KMS-11 (cell line): ENCODE measurements at regions not wholly inside any gene's neighbourhood (a gene's known extent, or its start where the extent isn't known, plus 50 kb on each side); places are given as distances from the start of the nearest gene placed in this dataset.

Experiments used
- H2AFZ ChIP-seq: fragments of 200-600 bp; sonication (generic); 2 replicates; pipeline ENCODE4 v1.6.1; 2016; ENCODE audit warnings: antibody characterized with exemption, mixed run types, low read depth
- H3K27ac ChIP-seq: fragments of 200-600 bp; sonication (generic); 2 replicates; pipeline ENCODE4 v1.6.1; 2016; ENCODE audit warnings: mild to moderate bottlenecking, mixed run types
- H3K27me3 ChIP-seq: fragments of 200-600 bp; sonication (generic); 2 replicates; pipeline ENCODE4 v1.6.1; 2017; ENCODE audit warnings: mild to moderate bottlenecking, low read depth, mixed run types, moderate library complexity; ENCODE audit not compliant: insufficient read depth
- H3K36me3 ChIP-seq: fragments of 200-600 bp; sonication (generic); 2 replicates; pipeline ENCODE4 v1.6.1; 2017; ENCODE audit warnings: mild to moderate bottlenecking, mixed run types; ENCODE audit not compliant: insufficient read depth
- H3K4me1 ChIP-seq: fragments of 200-600 bp; sonication (generic); 2 replicates; pipeline ENCODE4 v1.6.1; 2016; ENCODE audit warnings: mild to moderate bottlenecking, low read depth, mixed run types; ENCODE audit not compliant: poor library complexity, severe bottlenecking
- H3K4me2 ChIP-seq: fragments of 200-600 bp; sonication (generic); 2 replicates; pipeline ENCODE4 v1.7.0; 2016; ENCODE audit warnings: mild to moderate bottlenecking, mixed run types
- H3K4me3 ChIP-seq: fragments of 200-600 bp; sonication (generic); IDR thresholded peaks from 2 replicates; pipeline ENCODE4 v1.6.1; 2017; ENCODE audit warnings: low read depth, low read length, mixed read lengths; ENCODE audit not compliant: insufficient read depth
- H3K79me2 ChIP-seq: fragments of 200-600 bp; sonication (generic); 2 replicates; pipeline ENCODE4 v1.6.1; 2016; ENCODE audit warnings: low read depth, mixed run types; ENCODE audit not compliant: insufficient read depth
- H3K9ac ChIP-seq: fragments of 200-600 bp; sonication (generic); 2 replicates; pipeline ENCODE4 v1.6.1; 2016; ENCODE audit warnings: mild to moderate bottlenecking, mixed run types
- H4K20me1 ChIP-seq: fragments of 200-600 bp; sonication (generic); 2 replicates; pipeline ENCODE4 v1.6.1; 2016; ENCODE audit warnings: mild to moderate bottlenecking, mixed run types; ENCODE audit not compliant: insufficient read depth
- CTCF ChIP-seq: fragments of 200-600 bp; sonication (generic); conservative IDR thresholded peaks from 2 replicates; pipeline ENCODE4 v1.6.1; 2017; ENCODE audit warnings: low read depth, mild to moderate bottlenecking, antibody characterized with exemption, low read length, moderate library complexity, mixed read lengths

DNA sequence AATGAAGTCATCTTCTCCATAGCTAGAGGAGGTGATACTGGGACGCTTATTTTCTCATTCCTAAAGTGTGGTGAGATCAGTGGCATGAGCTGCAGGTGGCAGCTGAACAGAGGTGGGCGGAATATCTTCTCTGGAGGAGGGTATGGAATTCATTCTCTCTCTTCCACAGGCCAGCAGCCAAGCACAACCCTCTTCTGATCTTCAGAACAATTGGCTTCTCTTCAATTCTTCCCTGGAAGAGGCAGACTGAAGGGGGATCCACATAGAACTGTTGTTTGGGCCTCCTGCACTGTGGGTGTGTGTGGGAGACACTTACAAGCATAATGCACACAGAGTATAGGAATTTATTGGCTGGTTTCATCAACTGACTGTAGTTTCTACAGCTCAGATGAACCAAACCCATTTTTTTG lies 180.4 kb upstream of the RASGEF1B start:
- Histone ChIP-seq H3K27me3 (no peaks in the 10 kb centered on the region), H3K79me2 (no peaks in the 10 kb centered on the region), H4K20me1 (no peaks in the 10 kb centered on the region), H3K4me3 (no peak overlapping the region), H3K9ac (no peak overlapping the region), H2AFZ (no peak overlapping the region), H3K4me2 (peak overlapping the region; percentile 99; the same call in 1 of the 2 replicates), H3K4me1 (peaks cover 63% of the 10 kb centered on the region), H3K36me3 (no peaks in the 10 kb centered on the region), H3K27ac (no peak overlapping the region)
- no peak for TF ChIP-seq CTCF

- Histone ChIP-seq H3K27ac (peak overlapping the region; percentile 72), H3K27me3 (no peaks in the 10 kb centered on the region), H3K9ac (no peak overlapping the region; the same call in 1 of the 2 replicates), H3K79me2 (no peaks in the 10 kb centered on the region), H3K36me3 (no peaks in the 10 kb centered on the region), H2AFZ (peak overlapping the region; percentile 27; the same call in 1 of the 2 replicates), H3K4me3 (no peak overlapping the region), H3K4me2 (peak overlapping the region; percentile 99), H4K20me1 (no peaks in the 10 kb centered on the region), H3K4me1 (peaks cover 70% of the 10 kb centered on the region)
- TF ChIP-seq CTCF, result no peak
These were observed 179.7 kb upstream of the RASGEF1B start for GRCh38 chr4:81651243-81651899.

DNA sequence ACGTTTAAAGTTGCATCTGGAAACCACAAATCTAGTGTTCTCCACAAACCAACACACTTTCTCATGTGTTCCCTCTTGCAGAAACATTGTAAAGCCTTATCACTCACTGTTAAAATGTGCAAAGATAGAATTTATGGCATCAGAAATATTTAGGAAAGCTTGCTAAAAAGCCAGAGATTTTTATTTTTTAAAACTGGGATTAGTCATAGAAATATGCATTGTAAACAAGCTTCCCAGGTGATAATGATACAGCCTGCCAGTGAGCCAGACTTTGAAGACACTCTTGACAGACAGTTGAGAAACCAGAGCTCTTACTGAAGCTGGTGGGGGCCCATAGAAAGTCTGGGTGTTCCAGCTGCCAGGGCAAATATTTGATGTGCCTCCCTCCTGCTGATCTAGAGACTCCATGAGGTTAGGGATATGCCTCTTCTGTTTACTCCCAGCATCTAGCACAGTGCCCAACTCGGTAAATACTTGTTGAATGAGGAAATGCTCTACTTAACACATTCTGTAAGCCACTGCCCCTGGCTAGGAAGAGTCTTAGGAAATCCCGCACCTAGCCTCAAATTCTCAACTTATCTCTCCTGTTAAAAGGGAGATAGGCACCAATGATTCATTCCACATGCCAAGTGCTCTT lies 179.0 kb upstream of the RASGEF1B start:
- Histone ChIP-seq H4K20me1 (no peaks in the 10 kb centered on the region), H3K27ac (peak overlapping the region; percentile 72), H3K4me2 (peak overlapping the region; percentile 99), H3K9ac (peak overlapping the region; percentile 2; the same call in 1 of the 2 replicates), H2AFZ (peak overlapping the region; percentile 27; the same call in 1 of the 2 replicates), H3K36me3 (no peaks in the 10 kb centered on the region), H3K4me3 (no peak overlapping the region), H3K79me2 (no peaks in the 10 kb centered on the region), H3K4me1 (peaks cover 76% of the 10 kb centered on the region), H3K27me3 (no peaks in the 10 kb centered on the region)
- TF ChIP-seq CTCF, result no peak

- Histone ChIP-seq H2AFZ (peak overlapping the region; percentile 41), H4K20me1 (no peaks in the 10 kb centered on the region), H3K27ac (peak overlapping the region; percentile 72), H3K9ac (peak overlapping the region; percentile 19; the same call in 1 of the 2 replicates), H3K27me3 (no peaks in the 10 kb centered on the region), H3K4me1 (peaks cover 83% of the 10 kb centered on the region), H3K4me3 (peak overlapping the region; percentile 54), H3K79me2 (no peaks in the 10 kb centered on the region), H3K36me3 (no peaks in the 10 kb centered on the region), H3K4me2 (peak overlapping the region; percentile 99)
- TF ChIP-seq CTCF, result no peak
These were observed 177.0 kb upstream of the RASGEF1B start for GRCh38 chr4:81648576-81649275.
